ENCODE measurements at regions not wholly inside any gene's neighbourhood (a gene's known extent, or its start where the extent isn't known, plus 50 kb on each side); places are given as distances from the start of the nearest gene placed in this dataset.

GRCh38 chr14:32018391-32019092 lies 58.6 kb upstream of the ARHGAP5 start:
- TF ChIP-seq CTCF (conservative IDR thresholded peaks at IDR 0.05 in 1 of 2, IDR thresholded peaks at IDR 0.05 in 1 of 2; ENCODE audit: low read depth in 1 of 2, low read length in 2 of 2) (no peak), EZH2 (IDR thresholded peaks at IDR 0.05; ENCODE audit: low read length, missing control alignments) (no peak)

Data from fibroblast of lung (primary cell).